ENCODE measurements at regions not wholly inside any gene's neighbourhood (a gene's known extent, or its start where the extent isn't known, plus 50 kb on each side); places are given as distances from the start of the nearest gene placed in this dataset.

- Histone ChIP-seq H3K27ac (no peak overlapping the region), H3K9me3 (ENCODE audit: low read depth) (no peaks in the 10 kb centered on the region), H3K4me3 (peak overlapping the region; percentile 69), H3K36me3 (no peaks in the 10 kb centered on the region), H3K4me1 (ENCODE audit: low read depth) (peaks cover 12% of the 10 kb centered on the region), H3K27me3 (peaks cover 20% of the 10 kb centered on the region)
- TF ChIP-seq, protein P1, sequence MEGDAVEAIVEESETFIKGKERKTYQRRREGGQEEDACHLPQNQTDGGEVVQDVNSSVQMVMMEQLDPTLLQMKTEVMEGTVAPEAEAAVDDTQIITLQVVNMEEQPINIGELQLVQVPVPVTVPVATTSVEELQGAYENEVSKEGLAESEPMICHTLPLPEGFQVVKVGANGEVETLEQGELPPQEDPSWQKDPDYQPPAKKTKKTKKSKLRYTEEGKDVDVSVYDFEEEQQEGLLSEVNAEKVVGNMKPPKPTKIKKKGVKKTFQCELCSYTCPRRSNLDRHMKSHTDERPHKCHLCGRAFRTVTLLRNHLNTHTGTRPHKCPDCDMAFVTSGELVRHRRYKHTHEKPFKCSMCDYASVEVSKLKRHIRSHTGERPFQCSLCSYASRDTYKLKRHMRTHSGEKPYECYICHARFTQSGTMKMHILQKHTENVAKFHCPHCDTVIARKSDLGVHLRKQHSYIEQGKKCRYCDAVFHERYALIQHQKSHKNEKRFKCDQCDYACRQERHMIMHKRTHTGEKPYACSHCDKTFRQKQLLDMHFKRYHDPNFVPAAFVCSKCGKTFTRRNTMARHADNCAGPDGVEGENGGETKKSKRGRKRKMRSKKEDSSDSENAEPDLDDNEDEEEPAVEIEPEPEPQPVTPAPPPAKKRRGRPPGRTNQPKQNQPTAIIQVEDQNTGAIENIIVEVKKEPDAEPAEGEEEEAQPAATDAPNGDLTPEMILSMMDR (IDR thresholded peaks at IDR 0.05; ENCODE audit: low read depth, low read length) = peak; percentile 11
- peak; percentile 63 to 85 for DNase-seq (ENCODE audit: low read depth in 1 of 2, low spot score in 1 of 2)
Measured at GRCh38 chr18:26655525-26656430, 107.4 kb upstream of the KCTD1 start.

DNA sequence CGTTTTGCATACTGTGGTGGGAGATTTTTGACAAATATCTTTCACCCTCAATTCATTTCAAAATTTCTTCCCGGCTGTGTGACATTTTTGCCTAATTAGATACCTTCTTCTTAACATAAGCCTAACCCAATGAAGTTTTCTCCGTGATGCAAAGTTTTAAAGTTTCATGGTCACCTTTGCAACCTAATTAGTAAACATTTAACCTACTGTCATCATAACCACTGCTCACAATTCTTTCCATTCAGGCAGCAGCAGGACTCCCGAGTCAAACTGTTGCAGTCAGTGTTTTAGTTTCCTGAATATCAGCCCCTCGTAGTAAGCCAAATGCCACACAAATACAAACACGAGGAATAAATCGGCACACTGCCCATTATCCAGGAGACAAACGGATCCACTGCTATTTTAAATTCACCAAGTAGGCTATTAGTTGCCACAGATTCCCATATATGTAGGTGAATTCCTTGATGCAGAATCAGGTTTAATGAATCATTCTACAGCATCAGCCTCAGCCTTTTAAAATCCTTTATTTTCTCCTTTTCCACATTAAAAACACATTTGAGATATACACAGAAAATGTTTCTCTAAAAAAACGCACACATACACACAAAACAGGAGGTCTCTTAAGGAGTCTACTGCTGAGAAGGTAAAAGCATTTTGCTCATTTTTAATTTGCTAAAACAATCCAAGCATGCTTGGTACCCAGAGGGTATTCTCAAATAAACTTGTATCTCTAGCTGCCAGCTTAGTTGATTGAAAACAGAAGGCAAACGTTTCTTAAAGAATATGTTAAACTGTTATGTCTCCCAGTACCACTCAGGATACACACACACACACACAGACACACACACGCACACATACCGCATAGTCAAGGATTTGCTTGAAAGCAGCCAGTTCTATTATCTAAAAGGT, 106.5 kb upstream of the KCTD1 start:
- no peak overlapping the region for H3K27ac ChIP-seq
- DNase-seq (ENCODE audit: low read depth in 1 of 2, low spot score in 1 of 2) = peak in 1 of 2 donors; percentile 20
- TF ChIP-seq, protein P1 (IDR thresholded peaks at IDR 0.05; ENCODE audit: low read depth, low read length) = no peak
- no peaks in the 10 kb centered on the region for H3K9me3 ChIP-seq (ENCODE audit: low read depth)
- no peaks in the 10 kb centered on the region for H3K36me3 ChIP-seq
- H3K27me3 ChIP-seq = peaks cover 20% of the 10 kb centered on the region
- H3K4me3 ChIP-seq = no peak overlapping the region
- H3K4me1 ChIP-seq (ENCODE audit: low read depth) = peaks cover 12% of the 10 kb centered on the region

- Histone ChIP-seq H3K36me3 (no peaks in the 10 kb centered on the region), H3K9me3 (ENCODE audit: low read depth) (no peaks in the 10 kb centered on the region), H3K4me1 (ENCODE audit: low read depth) (peaks cover 12% of the 10 kb centered on the region), H3K4me3 (no peak overlapping the region), H3K27me3 (peaks cover 20% of the 10 kb centered on the region), H3K27ac (no peak overlapping the region)
- TF ChIP-seq, protein P1 (IDR thresholded peaks at IDR 0.05; ENCODE audit: low read depth, low read length) = no peak
- DNase-seq (ENCODE audit: low read depth in 1 of 2, low spot score in 1 of 2) = no peak
Measured at GRCh38 chr18:26653943-26654615, 105.7 kb upstream of the KCTD1 start.

DNA sequence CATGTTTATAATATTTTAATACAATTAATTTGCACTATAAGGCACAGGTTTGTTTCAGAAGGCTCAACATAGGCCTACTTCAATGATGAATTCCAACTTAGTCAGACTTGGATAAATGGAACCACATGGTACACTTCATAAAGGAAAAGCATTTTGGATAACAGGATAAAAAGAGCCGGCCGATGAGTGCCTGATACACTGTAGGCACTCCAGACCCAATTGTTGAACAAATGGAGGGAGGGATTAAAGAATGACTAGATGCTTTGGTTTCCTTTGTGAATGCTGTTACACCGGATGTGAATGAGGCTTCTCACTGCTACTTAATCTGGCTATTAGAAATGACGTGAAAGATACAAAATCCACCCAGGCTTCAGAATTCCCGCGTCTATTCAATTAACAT, 104.1 kb upstream of the KCTD1 start:
- Histone ChIP-seq H3K4me3 (no peak overlapping the region), H3K36me3 (no peaks in the 10 kb centered on the region), H3K27ac (no peak overlapping the region), H3K27me3 (peaks cover 20% of the 10 kb centered on the region), H3K9me3 (ENCODE audit: low read depth) (no peaks in the 10 kb centered on the region), H3K4me1 (ENCODE audit: low read depth) (peaks cover under 1% of the 10 kb centered on the region)
- TF ChIP-seq, protein P1 (IDR thresholded peaks at IDR 0.05; ENCODE audit: low read depth, low read length) = no peak
- no peak for DNase-seq (ENCODE audit: low read depth in 1 of 2, low spot score in 1 of 2)
